HG03135 (cell line): ENCODE measurements at regions not wholly inside any gene's neighbourhood (a gene's known extent, or its start where the extent isn't known, plus 50 kb on each side); places are given as distances from the start of the nearest gene placed in this dataset.

Source experiments
- ATAC-seq: cut with Tn5 transposase; IDR thresholded peaks from one replicate; pipeline ENCODE4 v1.9.1; 2021; ENCODE audit warnings: mild to moderate bottlenecking, moderate library complexity; ENCODE audit not compliant: unreplicated experiment

DNA sequence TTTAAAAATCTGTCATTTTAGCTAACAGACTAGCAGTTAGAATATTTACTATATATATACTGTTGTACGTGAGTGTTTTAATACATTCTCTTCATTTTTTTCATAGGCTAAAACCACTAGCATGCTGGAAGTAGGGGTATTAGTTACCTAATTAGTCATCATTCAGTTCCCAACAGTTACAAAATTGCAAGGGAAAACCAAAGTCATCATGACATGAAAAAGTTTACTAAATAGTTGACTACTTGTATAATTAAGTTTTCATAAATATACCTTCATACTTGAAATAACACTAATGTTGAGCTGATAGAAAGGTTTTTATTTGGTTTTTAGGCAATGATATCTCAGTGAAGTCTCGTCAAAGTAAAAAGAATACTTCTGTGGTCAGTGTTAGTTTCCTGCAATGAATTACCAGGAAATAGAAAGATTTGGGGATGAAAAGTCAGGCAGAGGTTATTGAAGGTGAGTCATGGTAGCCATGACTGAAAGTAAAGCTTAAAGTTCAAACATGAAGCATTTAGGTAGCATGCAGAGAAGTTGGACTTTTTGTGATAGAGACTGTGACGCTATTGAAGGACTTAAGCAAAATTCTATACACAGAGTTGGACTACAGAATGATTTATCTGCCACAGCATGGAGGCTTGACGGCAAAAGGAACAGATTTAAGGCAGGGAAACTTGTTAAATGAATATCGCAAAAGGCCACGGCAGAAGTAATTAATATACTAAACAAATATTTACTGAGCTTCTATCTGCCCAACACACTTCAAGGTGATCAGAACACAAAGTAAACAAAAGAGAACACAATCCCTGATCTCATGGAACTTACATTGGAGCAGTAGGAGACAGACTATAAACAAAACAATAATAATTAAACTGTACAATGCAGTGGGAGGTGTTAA lies 828.1 kb upstream of the FAT3 start:
- no peak for ATAC-seq

DNA sequence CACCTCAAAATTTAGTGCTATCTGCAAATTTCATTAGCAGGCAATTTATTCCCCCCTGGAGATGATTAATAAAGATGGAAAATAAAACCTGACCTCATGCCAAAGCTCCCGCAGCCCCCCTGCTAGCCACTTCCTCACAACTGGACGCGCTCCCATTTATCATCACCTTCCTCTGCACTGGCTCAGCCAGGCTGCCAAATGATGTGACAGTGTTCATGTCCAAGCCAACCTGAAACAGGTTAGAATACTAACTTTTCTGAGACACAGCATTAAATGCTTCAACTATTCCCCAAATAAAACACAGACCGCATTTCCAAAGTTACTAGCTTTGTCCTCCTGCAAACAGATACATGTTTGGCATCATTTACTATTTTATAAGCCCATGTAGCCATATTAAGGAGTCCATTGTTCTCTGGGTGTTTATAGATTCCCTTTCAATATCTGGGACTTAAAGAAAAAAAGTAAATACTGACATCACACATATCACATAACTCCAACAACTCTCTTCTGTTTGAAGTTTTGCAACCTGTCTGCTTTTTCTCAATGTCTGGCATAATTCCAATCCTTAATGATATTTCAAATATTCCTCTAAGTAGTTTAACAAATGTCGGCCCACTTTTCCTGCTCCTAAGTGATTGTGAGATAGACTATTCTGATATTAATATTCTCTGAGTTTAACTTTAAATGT lies 829.7 kb upstream of the FAT3 start:
- ATAC-seq: no peak

DNA sequence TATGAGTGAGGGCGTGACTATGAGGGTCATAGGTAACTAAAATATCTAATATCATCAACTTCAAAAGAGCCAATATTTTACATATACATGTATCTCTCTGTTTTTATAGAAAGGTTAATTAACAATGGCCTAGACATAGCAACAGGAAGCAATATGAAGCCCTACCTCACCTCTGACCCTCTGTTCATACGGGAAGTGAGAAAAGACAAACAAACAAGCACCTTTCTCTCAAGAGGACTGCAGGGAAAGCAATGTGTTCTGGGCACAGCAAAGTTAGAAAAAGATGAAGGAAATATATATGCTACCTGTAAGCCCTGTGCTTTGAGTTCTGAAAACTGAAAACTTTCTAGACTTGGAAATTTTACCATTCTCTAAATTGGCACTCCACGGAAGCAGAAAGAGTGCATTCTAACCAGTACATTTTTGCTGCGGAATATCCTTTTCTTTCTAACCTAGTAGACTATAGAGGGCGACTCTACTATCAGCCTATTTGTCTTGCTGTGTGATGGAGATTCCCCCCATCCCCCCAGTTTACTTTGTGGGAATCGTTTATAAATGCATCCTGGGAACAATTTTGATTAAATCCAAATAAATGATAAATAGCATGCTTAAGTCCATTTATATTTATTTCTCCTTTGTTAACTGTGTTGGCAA lies 830.4 kb upstream of the FAT3 start:
- no peak for ATAC-seq

GRCh38 chr11:91382946-91383345 lies 841.7 kb upstream of the FAT3 start:
- ATAC-seq: no peak

GRCh38 chr11:91374794-91375193 lies 849.8 kb upstream of the FAT3 start:
- no peak for ATAC-seq

- no peak for ATAC-seq
Observed at GRCh38 chr11:91373497-91373896, 851.1 kb upstream of the FAT3 start.

- no peak for ATAC-seq
Observed at GRCh38 chr11:91366816-91367215, 857.8 kb upstream of the FAT3 start.

- no peak for ATAC-seq
Observed at GRCh38 chr11:91365986-91366585, 858.5 kb upstream of the FAT3 start.

GRCh38 chr11:91350931-91351330 lies 873.7 kb upstream of the FAT3 start:
- ATAC-seq: no peak

DNA sequence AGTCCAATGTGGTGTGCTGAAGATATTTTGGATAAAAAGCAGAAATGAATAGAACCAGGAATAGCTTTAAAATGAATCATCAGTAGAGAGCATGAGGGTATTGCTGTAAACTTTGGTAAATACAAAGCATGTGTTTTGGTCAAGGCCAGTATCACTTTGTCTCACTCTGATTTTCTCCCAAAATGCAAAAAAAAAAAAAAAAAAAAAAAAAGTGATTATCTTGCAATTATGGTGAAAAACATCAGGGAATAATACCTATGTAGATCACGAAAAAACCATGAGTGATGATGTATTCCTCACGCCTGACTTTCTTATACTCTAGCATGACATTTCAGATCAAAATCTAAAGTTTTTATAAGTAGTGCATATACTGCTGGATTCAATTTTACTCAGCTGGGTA lies 897.9 kb upstream of the FAT3 start:
- ATAC-seq: no peak

DNA sequence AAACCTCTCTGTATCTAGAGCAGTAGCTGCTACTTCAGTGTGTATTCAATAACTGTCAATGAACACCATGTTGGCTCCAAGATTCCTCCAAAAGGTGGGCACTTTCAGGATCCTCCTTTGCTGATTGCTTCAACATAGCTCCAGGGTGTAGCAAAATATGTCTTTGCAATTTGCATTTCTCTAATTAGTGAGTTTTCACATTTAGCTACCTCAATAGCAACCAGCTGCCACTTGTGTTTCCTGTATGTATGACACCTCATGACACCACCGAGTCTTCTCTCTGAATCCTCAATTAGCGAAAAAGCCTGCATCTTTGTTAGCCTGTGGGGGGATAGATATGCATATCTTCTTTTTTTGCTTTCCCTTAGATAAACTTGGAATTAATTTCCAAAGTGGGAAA lies 898.3 kb upstream of the FAT3 start:
- no peak for ATAC-seq

- ATAC-seq: no peak
Observed at GRCh38 chr11:91314521-91314920, 910.1 kb upstream of the FAT3 start.

- no peak for ATAC-seq
Observed at GRCh38 chr11:91312541-91312940, 912.1 kb upstream of the FAT3 start.

DNA sequence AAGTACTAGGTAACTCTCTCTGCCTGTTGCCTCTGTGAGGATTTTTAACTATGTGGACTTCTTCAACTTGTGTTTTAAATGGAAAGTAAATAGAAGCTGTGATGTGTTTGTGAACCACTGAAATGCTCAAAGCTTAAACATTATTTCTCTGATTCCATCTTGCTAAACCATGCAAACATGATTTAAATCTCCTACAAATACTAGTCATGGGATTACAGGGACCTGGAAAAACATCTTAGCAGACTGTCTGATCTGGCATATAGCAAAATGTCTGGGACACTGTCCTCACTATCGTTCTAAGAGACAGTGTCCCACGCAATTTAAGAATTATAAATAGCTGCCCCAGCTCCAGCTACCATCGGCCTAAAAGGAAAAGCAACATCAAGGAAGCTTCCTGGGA lies 914.5 kb upstream of the FAT3 start:
- no peak for ATAC-seq

- no peak for ATAC-seq
Observed at GRCh38 chr11:91308069-91308468, 916.5 kb upstream of the FAT3 start.

- ATAC-seq: no peak
Observed at GRCh38 chr11:91305402-91305801, 919.2 kb upstream of the FAT3 start.

GRCh38 chr11:91303749-91304148 lies 920.9 kb upstream of the FAT3 start:
- no peak for ATAC-seq

GRCh38 chr11:91299980-91300379 lies 924.6 kb upstream of the FAT3 start:
- no peak for ATAC-seq

GRCh38 chr11:91296629-91297028 lies 928.0 kb upstream of the FAT3 start:
- ATAC-seq: no peak

- ATAC-seq: no peak
Observed at GRCh38 chr11:91295591-91295990, 929.0 kb upstream of the FAT3 start.

GRCh38 chr11:91293119-91293518 lies 931.5 kb upstream of the FAT3 start:
- no peak for ATAC-seq
